GM23248 (cell line): ENCODE measurements at regions not wholly inside any gene's neighbourhood (a gene's known extent, or its start where the extent isn't known, plus 50 kb on each side); places are given as distances from the start of the nearest gene placed in this dataset.

Source experiments
- EZH2 ChIP-seq: fragments of 200-600 bp; sonication (generic); IDR thresholded peaks from 2 replicates; pipeline ENCODE4 v1.6.1; 2018; ENCODE audit warnings: antibody characterized with exemption, mild to moderate bottlenecking; ENCODE audit not compliant: insufficient read depth, poor library complexity, severe bottlenecking
- EZH2phosphoT487 ChIP-seq: fragments of 200-600 bp; sonication (generic); IDR thresholded peaks from 2 replicates; pipeline ENCODE4 v1.6.1; 2018; ENCODE audit warnings: antibody characterized with exemption, moderate library complexity, mild to moderate bottlenecking, low read depth; ENCODE audit not compliant: insufficient read depth

DNA sequence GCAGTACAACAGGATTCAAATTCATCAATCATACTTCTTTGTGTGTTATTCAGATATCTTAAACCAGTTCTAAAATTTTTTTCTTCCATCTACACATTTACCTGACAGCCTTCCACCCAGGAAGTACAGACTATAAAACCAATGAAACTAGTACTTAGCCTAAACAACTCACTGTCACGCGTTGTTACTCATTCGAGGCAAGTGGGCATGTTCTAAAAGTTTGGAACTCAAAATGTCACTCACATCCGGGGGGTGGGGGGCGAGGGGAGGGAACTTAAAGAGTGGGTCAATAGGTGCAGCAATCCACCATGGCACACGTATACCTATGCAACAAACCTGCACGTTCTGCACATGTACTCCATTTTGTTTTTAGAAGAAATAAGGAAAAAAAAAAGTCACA lies 90.4 kb upstream of the PLEKHM1 start:
- TF ChIP-seq EZH2phosphoT487 (no peak), EZH2 (no peak)
